ENCODE measurements at regions not wholly inside any gene's neighbourhood (a gene's known extent, or its start where the extent isn't known, plus 50 kb on each side); places are given as distances from the start of the nearest gene placed in this dataset.

DNA sequence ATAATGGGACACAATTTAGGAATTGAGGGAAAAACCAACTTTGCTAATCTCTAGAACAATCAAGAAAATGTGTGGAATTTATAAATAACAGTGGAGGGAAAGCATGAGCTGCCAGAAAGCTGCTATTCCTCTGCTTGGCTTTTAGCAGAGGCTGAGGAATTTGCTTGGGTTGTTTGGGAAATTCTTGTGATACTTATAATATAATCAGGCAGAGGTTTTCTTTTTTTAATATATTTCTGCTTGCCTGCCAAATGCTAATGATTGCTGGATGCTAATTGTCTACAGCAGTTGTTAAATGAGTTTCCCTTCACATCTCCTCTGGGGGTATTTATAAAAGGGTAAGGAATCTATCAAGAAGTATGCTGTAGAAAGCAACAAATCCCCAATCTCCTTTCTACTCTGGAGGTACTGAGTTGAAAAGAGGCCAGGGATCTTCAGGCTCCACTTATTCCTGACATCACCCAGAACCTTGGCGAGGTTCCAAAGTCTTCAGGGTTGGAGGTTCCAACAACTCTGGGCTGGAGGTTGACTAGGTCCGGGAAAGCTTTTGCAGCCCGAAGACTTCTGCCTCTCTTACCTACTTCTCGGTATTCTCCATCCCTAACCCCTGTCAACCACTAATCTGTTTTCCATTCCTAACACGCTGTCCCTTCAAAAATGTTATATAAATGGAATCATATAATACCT is 60.4 kb upstream of the TMED7 start:
- DNase-seq = no peak

DNA sequence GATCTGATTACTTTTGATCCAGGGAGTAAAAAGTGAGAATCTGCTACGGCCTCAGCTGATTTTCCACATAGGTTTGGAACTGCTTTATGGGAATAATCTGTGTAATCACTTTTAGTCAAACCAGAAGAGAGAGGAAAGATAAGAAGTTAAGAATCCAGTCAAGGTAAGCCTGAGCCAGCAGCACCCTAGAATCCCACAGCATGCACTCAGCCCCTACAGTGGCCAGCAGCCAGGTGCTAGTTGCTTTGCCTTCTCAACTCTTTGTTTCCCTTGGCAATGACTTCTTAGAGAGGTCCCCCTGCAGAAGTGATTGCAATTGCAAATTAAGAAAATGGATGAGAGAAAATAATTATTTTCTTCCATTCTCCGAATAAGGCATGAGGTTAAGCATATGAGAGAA is 59.7 kb upstream of the TMED7 start:
- no peak for DNase-seq

DNA sequence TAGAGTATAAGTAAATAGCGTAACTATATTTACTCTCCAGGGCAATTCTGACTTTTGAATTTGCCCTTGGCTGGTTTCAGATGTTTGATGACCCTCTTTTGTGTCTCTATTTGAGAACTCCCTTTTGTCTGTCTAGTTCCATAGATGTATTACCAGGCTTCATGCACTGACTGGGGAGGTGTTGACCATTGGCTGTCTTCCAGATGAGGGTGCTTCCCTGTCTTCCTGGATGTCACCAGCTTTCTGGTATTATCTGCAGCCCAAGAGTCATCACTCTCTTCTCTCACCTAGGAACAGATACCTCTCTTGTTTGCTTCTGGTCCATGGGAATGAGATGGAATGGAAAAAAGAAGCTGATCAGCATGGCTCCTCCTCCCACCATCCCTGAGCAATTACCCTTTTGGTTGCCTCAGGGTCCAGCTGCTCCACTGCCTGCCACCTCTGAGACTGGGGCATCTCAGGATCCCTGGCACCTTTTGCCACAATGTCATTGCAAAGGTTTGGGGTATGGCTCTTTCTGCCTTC is 58.7 kb upstream of the TMED7 start:
- DNase-seq = no peak

DNA sequence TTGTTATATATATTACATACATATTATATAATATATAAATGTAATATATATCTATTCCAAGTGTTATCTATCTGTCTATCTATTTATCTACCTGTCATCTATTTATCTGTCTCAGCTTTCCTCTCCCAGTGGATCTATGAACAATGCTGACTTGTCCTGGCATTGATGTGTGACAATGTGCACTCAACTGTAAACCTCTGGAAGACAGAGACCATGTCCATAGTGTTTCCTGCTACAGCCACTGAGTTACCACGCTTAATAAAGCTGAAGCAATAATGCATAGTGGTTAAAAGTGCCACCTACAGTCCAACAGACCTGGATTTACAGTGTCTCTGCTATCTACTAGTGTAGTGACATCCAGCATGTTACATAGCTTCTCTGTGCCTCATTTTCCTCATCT is 57.2 kb upstream of the TMED7 start:
- no peak for DNase-seq

Measured in NCI-H1092 (cell line).